GM19324 (cell line): ENCODE measurements at regions not wholly inside any gene's neighbourhood (a gene's known extent, or its start where the extent isn't known, plus 50 kb on each side); places are given as distances from the start of the nearest gene placed in this dataset.
"Not testable (repeated sequence)": the region's sequence is repeated elsewhere in the genome, so short reads cannot be mapped to it uniquely, and the experiment has no call there.

Experiments used
- ATAC-seq: cut with Tn5 transposase; IDR thresholded peaks from one replicate; pipeline ENCODE4 v1.9.1; 2021; ENCODE audit warnings: mild to moderate bottlenecking, moderate library complexity; ENCODE audit not compliant: unreplicated experiment, low FRiP score

GRCh38 chr15:98240303-98240702, 279.8 kb downstream of the ARRDC4 start:
- no peak for ATAC-seq

- no peak for ATAC-seq
Observed at GRCh38 chr15:98241032-98241554, 280.6 kb downstream of the ARRDC4 start.

GRCh38 chr15:98257290-98257689, 296.8 kb downstream of the ARRDC4 start:
- ATAC-seq = no peak

GRCh38 chr15:98263787-98264186, 303.3 kb downstream of the ARRDC4 start:
- ATAC-seq = no peak

GRCh38 chr15:98266295-98266694, 305.8 kb downstream of the ARRDC4 start:
- ATAC-seq = no peak

- no peak for ATAC-seq
Observed at GRCh38 chr15:98268163-98268562, 307.7 kb downstream of the ARRDC4 start.

- ATAC-seq = no peak
Observed at GRCh38 chr15:98272625-98273024, 312.1 kb downstream of the ARRDC4 start.

GRCh38 chr15:98276018-98276417, 315.5 kb downstream of the ARRDC4 start:
- no peak for ATAC-seq

- ATAC-seq = no peak
Observed at GRCh38 chr15:98277602-98278001, 317.1 kb downstream of the ARRDC4 start.

GRCh38 chr15:98280284-98280975, 319.9 kb downstream of the ARRDC4 start:
- ATAC-seq = no peak

GRCh38 chr15:98281130-98281529, 320.6 kb downstream of the ARRDC4 start:
- no peak for ATAC-seq

- no peak for ATAC-seq
Observed at GRCh38 chr15:98282656-98283332, 322.3 kb downstream of the ARRDC4 start.

- ATAC-seq = no peak
Observed at GRCh38 chr15:98286200-98286599, 325.7 kb downstream of the ARRDC4 start.

GRCh38 chr15:98286831-98287230, 326.3 kb downstream of the ARRDC4 start:
- ATAC-seq = no peak

- ATAC-seq = no peak
Observed at GRCh38 chr15:98288091-98288590, 327.6 kb downstream of the ARRDC4 start.

GRCh38 chr15:98289747-98290146, 329.2 kb downstream of the ARRDC4 start:
- ATAC-seq = no peak

- ATAC-seq = no peak
Observed at GRCh38 chr15:98292442-98293240, 332.1 kb downstream of the ARRDC4 start.

- no peak for ATAC-seq
Observed at GRCh38 chr15:98294126-98294525, 333.6 kb downstream of the ARRDC4 start.

- not testable (repeated sequence) for ATAC-seq
Observed at GRCh38 chr15:98295101-98295759, 334.7 kb downstream of the ARRDC4 start.

- ATAC-seq = no peak
Observed at GRCh38 chr15:98296653-98297052, 336.1 kb downstream of the ARRDC4 start.
